ENCODE measurements at regions not wholly inside any gene's neighbourhood (a gene's known extent, or its start where the extent isn't known, plus 50 kb on each side); places are given as distances from the start of the nearest gene placed in this dataset.
"Not testable (repeated sequence)": the region's sequence is repeated elsewhere in the genome, so short reads cannot be mapped to it uniquely, and the experiment has no call there.

DNA sequence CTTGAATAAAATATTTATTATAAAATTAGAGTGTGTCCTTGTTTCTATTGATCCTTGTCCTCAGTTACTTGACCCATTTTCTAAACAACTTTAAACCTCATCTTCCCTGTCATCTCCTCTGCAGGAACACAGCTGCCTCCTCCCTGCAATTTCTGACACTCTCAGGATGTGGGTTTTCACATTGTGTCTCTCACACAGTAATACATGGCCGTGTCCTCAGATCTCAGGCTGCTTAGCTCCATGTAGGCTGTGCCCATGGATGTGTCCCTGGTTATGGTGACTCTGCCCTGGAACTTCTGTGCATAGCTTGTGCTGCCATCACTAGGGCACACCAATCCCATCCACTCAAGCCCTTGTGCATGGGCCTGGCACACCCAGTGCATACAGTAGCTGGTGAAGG lies 577.1 kb downstream of the GOLGA6L6 start:
- H3K4me2 ChIP-seq (ENCODE audit: low read length); intact Hi-C loops (cut with micrococcal nuclease); DNase-seq (ENCODE audit: low read depth, low spot score); BruUV-seq (replicated peaks); H3K9ac ChIP-seq (ENCODE audit: low read length); H4K20me1 ChIP-seq (ENCODE audit: insufficient read depth); H3K27ac ChIP-seq (ENCODE audit: low read depth, low read length); H3K4me1 ChIP-seq (ENCODE audit: control insufficient read depth in 1 of 2, insufficient read depth in 2 of 2, low read length in 2 of 2); POLR2A ChIA-PET; H3K27me3 ChIP-seq (ENCODE audit: insufficient read depth, low read length); H3K9me3 ChIP-seq (ENCODE audit: control insufficient read depth in 1 of 2, insufficient read depth in 1 of 2, low read depth in 1 of 2, low read length in 2 of 2); ATAC-seq; H2AFZ ChIP-seq (ENCODE audit: low read depth, low read length, poor library complexity, severe bottlenecking); RAD21 ChIA-PET (ENCODE audit: low non-redundant PET in 1 of 2, low total read pairs in 2 of 2, uncharacterized antibody in 2 of 2, unreplicated experiment in 2 of 2); H3K4me3 ChIP-seq (replicated peaks in 1 of 2; ENCODE audit: low read depth in 1 of 2, low read length in 2 of 2); H3K36me3 ChIP-seq (ENCODE audit: control insufficient read depth in 1 of 2, insufficient read depth in 2 of 2, low read length in 2 of 2); H3K79me2 ChIP-seq (ENCODE audit: insufficient read depth, low read length); CTCF ChIA-PET; H3K9me2 ChIP-seq (ENCODE audit: insufficient read depth): not testable (repeated sequence)

DNA sequence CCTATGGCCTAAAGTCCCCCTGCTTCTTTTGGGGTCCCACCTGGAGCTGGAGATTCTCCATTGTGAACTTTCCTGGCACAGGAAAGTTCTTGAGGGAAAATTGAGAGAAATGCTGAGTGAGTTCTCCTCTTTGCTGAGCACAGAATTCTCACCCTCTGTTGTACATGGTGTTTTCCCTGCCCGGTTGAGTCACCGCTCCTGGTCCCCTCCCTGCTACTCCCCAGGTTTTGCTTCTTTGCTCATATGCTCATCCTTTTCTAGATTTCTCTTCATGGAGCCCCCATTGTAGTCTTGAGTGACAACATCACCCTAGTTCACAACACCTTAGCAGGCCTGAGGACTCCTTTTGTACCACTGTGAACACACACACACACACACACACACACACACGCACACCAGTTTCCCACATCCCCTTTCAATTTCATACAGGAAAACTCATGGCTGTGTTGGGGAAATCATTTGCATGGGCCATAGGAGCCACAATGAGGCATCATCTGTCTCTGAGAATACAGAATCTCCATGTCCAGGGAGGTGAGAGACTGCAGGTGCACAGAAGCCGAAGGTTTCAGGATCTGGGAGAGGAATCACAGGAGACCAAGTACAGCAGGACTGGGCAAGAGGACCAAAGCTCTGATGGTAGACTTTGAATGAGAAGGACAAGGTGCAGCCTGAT lies 585.3 kb downstream of the GOLGA6L6 start:
- H3K9me2 ChIP-seq (ENCODE audit: insufficient read depth): no peaks in the 10 kb centered on the region
- H3K4me1 ChIP-seq (ENCODE audit: control insufficient read depth in 1 of 2, insufficient read depth in 2 of 2, low read length in 2 of 2): no peaks in the 10 kb centered on the region
- H3K4me2 ChIP-seq (ENCODE audit: low read length): no peak overlapping the region
- BruUV-seq (replicated peaks): no TSS peak
- H3K9ac ChIP-seq (ENCODE audit: low read length): no peak overlapping the region
- no peaks in the 10 kb centered on the region for H3K36me3 ChIP-seq (ENCODE audit: control insufficient read depth in 1 of 2, insufficient read depth in 2 of 2, low read length in 2 of 2)
- H3K9me3 ChIP-seq (ENCODE audit: control insufficient read depth in 1 of 2, insufficient read depth in 1 of 2, low read depth in 1 of 2, low read length in 2 of 2): no peaks in the 10 kb centered on the region; a peak in 1 of 4 replicates
- no peak overlapping the region for H3K27ac ChIP-seq (ENCODE audit: low read depth, low read length)
- ChIA-PET POLR2A (no interaction called here), RAD21 (ENCODE audit: low non-redundant PET in 1 of 2, low total read pairs in 2 of 2, uncharacterized antibody in 2 of 2, unreplicated experiment in 2 of 2) (no interaction called here), CTCF (no interaction called here)
- H3K27me3 ChIP-seq (ENCODE audit: insufficient read depth, low read length): no peaks in the 10 kb centered on the region
- ATAC-seq (no peak), DNase-seq (ENCODE audit: low read depth, low spot score) (no peak)
- no peaks in the 10 kb centered on the region for H4K20me1 ChIP-seq (ENCODE audit: insufficient read depth)
- intact Hi-C loops (cut with micrococcal nuclease): no loop called here
- H3K4me3 ChIP-seq (replicated peaks in 1 of 2; ENCODE audit: low read depth in 1 of 2, low read length in 2 of 2): no peak overlapping the region
- no peak overlapping the region for H2AFZ ChIP-seq (ENCODE audit: low read depth, low read length, poor library complexity, severe bottlenecking)
- TF ChIP-seq POLR2AphosphoS5 (IDR thresholded peaks at IDR 0.05; ENCODE audit: low read depth, low read length) (no peak), REST (IDR thresholded peaks at IDR 0.05; ENCODE audit: low read depth) (no peak), ZFX (IDR thresholded peaks at IDR 0.05) (no peak), EZH2phosphoT487 (IDR thresholded peaks at IDR 0.05; ENCODE audit: borderline replicate concordance) (no peak), RAD21 (IDR thresholded peaks at IDR 0.05; ENCODE audit: low read depth) (no peak)
- TF ChIP-seq, protein P1, sequence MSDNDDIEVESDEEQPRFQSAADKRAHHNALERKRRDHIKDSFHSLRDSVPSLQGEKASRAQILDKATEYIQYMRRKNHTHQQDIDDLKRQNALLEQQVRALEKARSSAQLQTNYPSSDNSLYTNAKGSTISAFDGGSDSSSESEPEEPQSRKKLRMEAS (IDR thresholded peaks at IDR 0.05): no peak
- TF ChIP-seq, protein P2, sequence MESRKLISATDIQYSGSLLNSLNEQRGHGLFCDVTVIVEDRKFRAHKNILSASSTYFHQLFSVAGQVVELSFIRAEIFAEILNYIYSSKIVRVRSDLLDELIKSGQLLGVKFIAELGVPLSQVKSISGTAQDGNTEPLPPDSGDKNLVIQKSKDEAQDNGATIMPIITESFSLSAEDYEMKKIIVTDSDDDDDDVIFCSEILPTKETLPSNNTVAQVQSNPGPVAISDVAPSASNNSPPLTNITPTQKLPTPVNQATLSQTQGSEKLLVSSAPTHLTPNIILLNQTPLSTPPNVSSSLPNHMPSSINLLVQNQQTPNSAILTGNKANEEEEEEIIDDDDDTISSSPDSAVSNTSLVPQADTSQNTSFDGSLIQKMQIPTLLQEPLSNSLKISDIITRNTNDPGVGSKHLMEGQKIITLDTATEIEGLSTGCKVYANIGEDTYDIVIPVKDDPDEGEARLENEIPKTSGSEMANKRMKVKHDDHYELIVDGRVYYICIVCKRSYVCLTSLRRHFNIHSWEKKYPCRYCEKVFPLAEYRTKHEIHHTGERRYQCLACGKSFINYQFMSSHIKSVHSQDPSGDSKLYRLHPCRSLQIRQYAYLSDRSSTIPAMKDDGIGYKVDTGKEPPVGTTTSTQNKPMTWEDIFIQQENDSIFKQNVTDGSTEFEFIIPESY (IDR thresholded peaks at IDR 0.05; ENCODE audit: extremely low read depth, insufficient replicate concordance, low read length): no peak
- no peaks in the 10 kb centered on the region for H3K79me2 ChIP-seq (ENCODE audit: insufficient read depth, low read length)

Data from HCT116 (cell line).